Uterus (tissue), 2 donors: ENCODE measurements at regions not wholly inside any gene's neighbourhood (a gene's known extent, or its start where the extent isn't known, plus 50 kb on each side); places are given as distances from the start of the nearest gene placed in this dataset.

Experiments used
- POLR2A ChIP-seq, 2 donors: fragments of 450-650 bp; IDR thresholded peaks; one replicate each; pipeline ENCODE4 v1.6.1; 2016; ENCODE audit warnings: antibody characterized with exemption in 2 of 2, mild to moderate bottlenecking in 1 of 2, moderate library complexity in 1 of 2
- TF ChIP-seq, protein P1 (sequence below), 4 experiments: fragments of 200-600 bp in 2 of 4; fragments of 450-650 bp in 2 of 4; sonication (generic) in 2 of 4; IDR thresholded peaks; one replicate each; pipeline ENCODE4 v1.5.1; 2016 to 2019; ENCODE audit warnings: antibody characterized with exemption in 4 of 4, mild to moderate bottlenecking in 2 of 4, moderate library complexity in 1 of 4

DNA sequence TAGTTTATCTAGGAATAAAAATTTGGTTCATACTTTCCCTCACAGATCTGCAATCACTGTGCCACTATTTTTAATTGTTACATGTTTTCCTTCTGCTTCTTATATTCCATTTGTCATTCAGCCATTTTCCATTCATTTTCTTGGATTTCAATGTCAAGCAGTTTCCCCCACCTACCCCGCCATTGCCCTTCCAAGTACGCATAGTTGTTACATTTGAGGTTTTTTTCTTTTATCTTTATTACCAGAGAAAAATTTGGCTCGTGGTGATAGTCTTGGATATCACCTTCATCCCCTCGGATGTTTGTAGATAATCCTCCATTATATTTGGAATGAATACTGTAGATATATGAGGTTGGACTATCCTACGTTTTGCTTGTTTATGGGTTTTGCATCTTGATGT is 159.7 kb downstream of the CRPPA start:
- TF ChIP-seq, protein P1, sequence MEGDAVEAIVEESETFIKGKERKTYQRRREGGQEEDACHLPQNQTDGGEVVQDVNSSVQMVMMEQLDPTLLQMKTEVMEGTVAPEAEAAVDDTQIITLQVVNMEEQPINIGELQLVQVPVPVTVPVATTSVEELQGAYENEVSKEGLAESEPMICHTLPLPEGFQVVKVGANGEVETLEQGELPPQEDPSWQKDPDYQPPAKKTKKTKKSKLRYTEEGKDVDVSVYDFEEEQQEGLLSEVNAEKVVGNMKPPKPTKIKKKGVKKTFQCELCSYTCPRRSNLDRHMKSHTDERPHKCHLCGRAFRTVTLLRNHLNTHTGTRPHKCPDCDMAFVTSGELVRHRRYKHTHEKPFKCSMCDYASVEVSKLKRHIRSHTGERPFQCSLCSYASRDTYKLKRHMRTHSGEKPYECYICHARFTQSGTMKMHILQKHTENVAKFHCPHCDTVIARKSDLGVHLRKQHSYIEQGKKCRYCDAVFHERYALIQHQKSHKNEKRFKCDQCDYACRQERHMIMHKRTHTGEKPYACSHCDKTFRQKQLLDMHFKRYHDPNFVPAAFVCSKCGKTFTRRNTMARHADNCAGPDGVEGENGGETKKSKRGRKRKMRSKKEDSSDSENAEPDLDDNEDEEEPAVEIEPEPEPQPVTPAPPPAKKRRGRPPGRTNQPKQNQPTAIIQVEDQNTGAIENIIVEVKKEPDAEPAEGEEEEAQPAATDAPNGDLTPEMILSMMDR (IDR thresholded peaks at IDR 0.05), result no peak
- TF ChIP-seq POLR2A (IDR thresholded peaks at IDR 0.05), result no peak
